GM06990 (cell line): ENCODE measurements at regions not wholly inside any gene's neighbourhood (a gene's known extent, or its start where the extent isn't known, plus 50 kb on each side); places are given as distances from the start of the nearest gene placed in this dataset.

ENCODE experiments used
- DNase-seq: peaks from one replicate; pipeline ENCODE4 v3.0.0-alpha.2; 2011; ENCODE audit not compliant: insufficient read length; ENCODE audit errors: extremely low read depth
- H3K27me3 ChIP-seq: replicated peaks from 2 replicates; pipeline ENCODE4 v1.6.0; 2011; ENCODE audit warnings: low read length; ENCODE audit not compliant: control insufficient read depth, insufficient read depth
- H3K36me3 ChIP-seq: 2 replicates; pipeline ENCODE4 v1.5.1; 2011; ENCODE audit warnings: low read length; ENCODE audit not compliant: control insufficient read depth, insufficient read depth
- H3K4me3 ChIP-seq: replicated peaks from 2 replicates; pipeline ENCODE4 v1.5.1; 2011; ENCODE audit warnings: low read depth, mild to moderate bottlenecking, control low read depth, low read length
- TF ChIP-seq, protein P1 (sequence below): IDR thresholded peaks from 2 replicates; pipeline ENCODE4 v1.5.1; 2011; ENCODE audit warnings: low read length, control low read depth, mild to moderate bottlenecking, inconsistent platforms; ENCODE audit not compliant: insufficient read depth, poor library complexity, severe bottlenecking

- Histone ChIP-seq H3K4me3 (no peak overlapping the region), H3K27me3 (no peaks in the 10 kb centered on the region), H3K36me3 (no peaks in the 10 kb centered on the region)
- no peak for DNase-seq
- TF ChIP-seq, protein P1, sequence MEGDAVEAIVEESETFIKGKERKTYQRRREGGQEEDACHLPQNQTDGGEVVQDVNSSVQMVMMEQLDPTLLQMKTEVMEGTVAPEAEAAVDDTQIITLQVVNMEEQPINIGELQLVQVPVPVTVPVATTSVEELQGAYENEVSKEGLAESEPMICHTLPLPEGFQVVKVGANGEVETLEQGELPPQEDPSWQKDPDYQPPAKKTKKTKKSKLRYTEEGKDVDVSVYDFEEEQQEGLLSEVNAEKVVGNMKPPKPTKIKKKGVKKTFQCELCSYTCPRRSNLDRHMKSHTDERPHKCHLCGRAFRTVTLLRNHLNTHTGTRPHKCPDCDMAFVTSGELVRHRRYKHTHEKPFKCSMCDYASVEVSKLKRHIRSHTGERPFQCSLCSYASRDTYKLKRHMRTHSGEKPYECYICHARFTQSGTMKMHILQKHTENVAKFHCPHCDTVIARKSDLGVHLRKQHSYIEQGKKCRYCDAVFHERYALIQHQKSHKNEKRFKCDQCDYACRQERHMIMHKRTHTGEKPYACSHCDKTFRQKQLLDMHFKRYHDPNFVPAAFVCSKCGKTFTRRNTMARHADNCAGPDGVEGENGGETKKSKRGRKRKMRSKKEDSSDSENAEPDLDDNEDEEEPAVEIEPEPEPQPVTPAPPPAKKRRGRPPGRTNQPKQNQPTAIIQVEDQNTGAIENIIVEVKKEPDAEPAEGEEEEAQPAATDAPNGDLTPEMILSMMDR, result no peak
Measured at GRCh38 chr13:85638815-85639393, 160.3 kb downstream of the SLITRK6 start.

- H3K27me3 ChIP-seq, result no peaks in the 10 kb centered on the region
- H3K36me3 ChIP-seq, result no peaks in the 10 kb centered on the region
- TF ChIP-seq, protein P1, result no peak
- DNase-seq, result no peak
- H3K4me3 ChIP-seq, result no peak overlapping the region
Measured at GRCh38 chr13:85638265-85638664, 161.0 kb downstream of the SLITRK6 start.

GRCh38 chr13:85632526-85633195, 166.6 kb downstream of the SLITRK6 start:
- Histone ChIP-seq H3K4me3 (no peak overlapping the region), H3K27me3 (no peaks in the 10 kb centered on the region), H3K36me3 (no peaks in the 10 kb centered on the region)
- TF ChIP-seq, protein P1, result no peak
- DNase-seq, result no peak

GRCh38 chr13:85631801-85632200, 167.4 kb downstream of the SLITRK6 start:
- TF ChIP-seq, protein P1, result no peak
- Histone ChIP-seq H3K27me3 (no peaks in the 10 kb centered on the region), H3K4me3 (no peak overlapping the region), H3K36me3 (no peaks in the 10 kb centered on the region)
- DNase-seq, result no peak

- no peak overlapping the region for H3K4me3 ChIP-seq
- TF ChIP-seq, protein P1, result no peak
- H3K27me3 ChIP-seq, result no peaks in the 10 kb centered on the region
- no peaks in the 10 kb centered on the region for H3K36me3 ChIP-seq
- DNase-seq, result no peak
Measured at GRCh38 chr13:85626603-85627002, 172.6 kb downstream of the SLITRK6 start.
